Pancreas (tissue), 10 donors: ENCODE measurements at regions not wholly inside any gene's neighbourhood (a gene's known extent, or its start where the extent isn't known, plus 50 kb on each side); places are given as distances from the start of the nearest gene placed in this dataset.

Source experiments
- ATAC-seq, 4 donors: fragments of 200-7000 bp; cut with Tn5 transposase; one replicate each; pipeline versions ENCODE4 v1.8.0 to v1.9.1; 2020; ENCODE audit warnings: mild to moderate bottlenecking in 4 of 4, moderate library complexity in 4 of 4
- DNase-seq, 6 donors: peaks; one replicate each; pipeline ENCODE4 v3.0.0-alpha.2; 2020
- FAIRE-seq: peaks from 2 replicates; lab custom pipeline; 2012; peaks lifted over from hg19 to GRCh38; lab: Jason Lieb, UNC
- H3K27ac ChIP-seq, 4 donors: fragments of 200-600 bp; sonication (generic); 1 replicate in 3 of 4; 2 replicates in 1 of 4; pipeline versions ENCODE4 v1.5.0 to v1.8.0; 2020
- H3K27me3 ChIP-seq, 4 donors: fragments of 200-600 bp; one replicate each; pipeline ENCODE4 v1.8.0; 2021
- H3K36me3 ChIP-seq, 3 donors: fragments of 200-600 bp; sonication (generic) in 1 of 3; one replicate each; pipeline versions ENCODE4 v1.5.0 to v1.8.0; 2020 to 2021
- H3K4me1 ChIP-seq, 3 donors: fragments of 200-600 bp; one replicate each; pipeline ENCODE4 v1.8.0; 2021
- H3K4me3 ChIP-seq, 4 donors: fragments of 200-600 bp; sonication (generic) in 2 of 4; one replicate each; pipeline versions ENCODE4 v1.5.0 to v1.8.0; 2020 to 2021
- H3K9me3 ChIP-seq, 4 donors: fragments of 200-600 bp; one replicate each; pipeline ENCODE4 v1.8.0; 2021
- CTCF ChIP-seq, 4 donors: fragments of 200-600 bp; sonication (generic) in 3 of 4; IDR thresholded peaks; one replicate each; pipeline versions ENCODE4 v1.5.0 to v1.8.0; 2021; ENCODE audit warnings: antibody characterized with exemption in 4 of 4
- WGBS, 2 donors: extraction: QIAGEN DNeasy Blood & Tissue Kit; methylation state at CpG; one replicate each; pipeline ENCODE4 v1.1.7; 2013; 5-methylcytosine and 5-hydroxymethylcytosine counted together
- intact Hi-C, 3 donors: fragments of 100-400 bp; cut with DNase I; formaldehyde crosslinking; loops; one replicate each; pipeline versions ENCODE4 v1.11.1 to v1.14.2; 2022
- donor health status: healthy with polysubstance abuse.
- donor health status: DM: no; HTN: no; CAD: no; lungs with moderate emphysema.
- donor health status: DM: no; HTN: no; CAD: no.
- donor health status: control.
- donor health status: control.
- donor health status: Bipolar disorder and iron deficiency.
- donor health status: DM: yes; HTN: yes; CAD: no.
- donor health status: DM: no; HTN: no; CAD: no.
- donor health status: DM: no; HTN: no; CAD: no.
- donor health status: DM: yes; HTN: yes; CAD: no.

DNA sequence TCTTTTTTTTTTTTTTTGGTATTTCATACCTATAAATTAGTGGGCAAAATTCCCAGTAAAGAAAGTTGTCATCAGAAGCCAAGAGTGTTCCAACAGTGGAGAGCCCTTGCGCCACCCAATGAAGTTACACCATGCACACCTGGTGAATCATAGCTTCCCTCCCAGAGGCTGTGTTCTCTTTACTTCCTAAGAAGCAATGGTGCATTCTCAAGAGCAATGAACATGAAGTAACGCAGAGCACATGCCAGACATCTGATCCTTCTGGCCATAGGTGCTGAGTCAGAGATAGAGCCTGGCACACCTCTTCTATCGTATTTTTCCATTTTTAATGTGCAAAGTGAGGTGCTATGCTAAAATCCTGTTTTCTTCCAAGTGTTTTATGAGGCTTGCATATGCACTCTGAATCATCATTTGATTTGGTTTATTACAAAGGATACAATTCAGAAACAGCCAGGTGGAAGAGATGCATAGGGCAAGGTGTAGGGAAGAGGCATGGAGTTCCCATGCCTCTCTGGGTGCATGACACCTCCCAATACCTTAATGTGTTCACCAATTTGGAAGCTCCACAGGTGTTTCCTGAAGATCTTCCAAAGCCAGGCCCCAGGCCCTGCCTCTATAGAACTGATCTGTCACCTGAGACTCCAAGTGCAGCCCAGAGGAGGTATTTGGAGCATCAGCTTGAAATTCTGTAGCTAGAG is 408.0 kb downstream of the SIPA1L2 start:
- peaks cover 0 to 4% (median 0%) of the 10 kb centered on the region in 4 donors for H3K27me3 ChIP-seq
- no peak overlapping the region for H3K27ac ChIP-seq
- no peaks in the 10 kb centered on the region for H3K4me1 ChIP-seq
- no peak overlapping the region for H3K4me3 ChIP-seq
- DNase-seq (no peak), FAIRE-seq (no peak), ATAC-seq (no peak)
- H3K36me3 ChIP-seq, result no peaks in the 10 kb centered on the region
- no peak for TF ChIP-seq CTCF (IDR thresholded peaks at IDR 0.05)
- no peaks in the 10 kb centered on the region for H3K9me3 ChIP-seq
- intact Hi-C loops, result no loop called here
- 91 to 93% methylated on average over 3 of the region's 3 CpGs for WGBS, 2 donors

DNA sequence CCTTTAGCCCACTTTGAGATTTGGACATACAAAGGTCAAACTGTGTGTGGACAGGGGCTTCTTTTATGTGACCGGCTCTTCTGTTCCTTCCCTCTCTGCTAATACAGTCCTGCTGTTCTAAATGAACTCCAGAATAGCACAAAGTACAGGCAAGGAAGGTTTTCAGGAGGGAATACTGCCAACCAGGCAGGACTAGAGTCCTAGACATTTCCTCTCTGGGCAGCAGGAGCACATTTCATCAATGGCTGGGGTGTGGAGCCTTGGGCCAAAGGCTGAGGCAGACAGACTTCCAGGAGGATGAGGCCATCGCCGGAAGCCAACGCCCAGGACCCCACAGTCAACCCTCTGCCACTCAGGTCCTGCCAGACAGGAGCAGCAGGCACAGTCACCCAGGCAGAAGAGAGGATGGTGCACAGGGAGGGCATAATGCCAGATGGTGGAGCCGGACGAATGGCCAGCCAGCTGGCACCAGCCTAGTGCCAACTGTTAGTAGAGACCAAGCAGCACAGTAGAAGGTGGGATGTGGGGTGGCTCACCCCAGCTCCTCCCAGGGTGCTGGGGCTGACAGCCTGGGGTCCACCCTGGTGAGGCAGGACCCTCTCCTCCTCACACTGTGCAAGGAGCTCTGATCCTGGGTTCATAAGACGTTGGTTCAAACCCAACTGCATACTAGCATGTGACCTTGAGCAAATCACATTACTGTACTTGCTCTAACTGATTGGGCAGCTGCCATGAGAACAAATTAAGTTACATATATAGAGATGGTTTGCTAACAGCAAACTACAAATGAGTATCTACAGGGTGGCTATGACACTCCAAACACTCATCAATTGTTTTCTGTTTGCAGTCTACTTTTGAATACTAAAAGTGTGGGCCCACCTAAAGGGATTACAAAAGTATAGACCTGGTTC is 410.7 kb downstream of the SIPA1L2 start:
- WGBS, 2 donors, result 61 to 66% methylated on average over 7 of the region's 7 CpGs
- TF ChIP-seq CTCF (IDR thresholded peaks at IDR 0.05), result no peak
- H3K27me3 ChIP-seq, result no peaks in the 10 kb centered on the region
- intact Hi-C loops, result no loop called here
- DNase-seq (peak in 4 of 6 donors; percentile 10 to 56 (median 45)), FAIRE-seq (no peak), ATAC-seq (peak in 2 of 4 donors; percentile 13 to 69)
- no peak overlapping the region for H3K4me3 ChIP-seq
- H3K27ac ChIP-seq, result no peak overlapping the region
- no peaks in the 10 kb centered on the region for H3K9me3 ChIP-seq
- H3K36me3 ChIP-seq, result no peaks in the 10 kb centered on the region
- no peaks in the 10 kb centered on the region for H3K4me1 ChIP-seq

- no peak overlapping the region for H3K4me3 ChIP-seq
- no peak for ATAC-seq
- no peaks in the 10 kb centered on the region for H3K36me3 ChIP-seq
- TF ChIP-seq CTCF (IDR thresholded peaks at IDR 0.05), result no peak
- no peak for DNase-seq
- H3K27ac ChIP-seq, result no peak overlapping the region
- no peaks in the 10 kb centered on the region for H3K27me3 ChIP-seq
- no peak for FAIRE-seq
- no peaks in the 10 kb centered on the region for H3K9me3 ChIP-seq
- intact Hi-C loops, result no loop called here
- H3K4me1 ChIP-seq, result no peaks in the 10 kb centered on the region
- WGBS, 2 donors, result 94 to 97% methylated on average over 1 of the region's 1 CpG
These were observed 416.0 kb downstream of the SIPA1L2 start for GRCh38 chr1:232213928-232214327.

- FAIRE-seq (no peak), DNase-seq (no peak), ATAC-seq (no peak)
- WGBS, 2 donors, result 56 to 82% methylated on average over 1 of the region's 1 CpG
- no peak overlapping the region for H3K4me3 ChIP-seq
- H3K27ac ChIP-seq, result no peak overlapping the region
- H3K27me3 ChIP-seq, result no peaks in the 10 kb centered on the region
- intact Hi-C loops, result no loop called here
- TF ChIP-seq CTCF (IDR thresholded peaks at IDR 0.05), result no peak
- H3K36me3 ChIP-seq, result no peaks in the 10 kb centered on the region
- H3K4me1 ChIP-seq, result no peaks in the 10 kb centered on the region
- no peaks in the 10 kb centered on the region for H3K9me3 ChIP-seq
These were observed 417.7 kb downstream of the SIPA1L2 start for GRCh38 chr1:232212253-232212652.
